Natural killer cell treated with Interleukin-12 subunit alpha and Interleukin-12 subunit beta and Interleukin-15 and Interleukin-18, amount 100 ng/mL, for 72 hours (primary cell): ENCODE measurements at regions not wholly inside any gene's neighbourhood (a gene's known extent, or its start where the extent isn't known, plus 50 kb on each side); places are given as distances from the start of the nearest gene placed in this dataset.

Experiments
- ATAC-seq, 2 donors: fragments of 150-1000 bp; cut with Tn5 transposase in 1 of 2; sonication (Bioruptor Pico), chemical (Tn5 transposase) in 1 of 2; 2 replicates each; pipeline ENCODE4 v1.10.0; 2021
- DNase-seq: peaks from one replicate; pipeline ENCODE4 v3.0.0; 2022; ENCODE audit warnings: low spot score
- H3K27ac Mint-ChIP-seq, 2 donors: 1 replicate in 1 of 2; 2 replicates in 1 of 2; pipeline ENCODE4 v1.8.0; 2022; ENCODE audit warnings: mixed read lengths in 2 of 2, mild to moderate bottlenecking in 1 of 2, moderate library complexity in 1 of 2
- H3K27me3 Mint-ChIP-seq, 2 donors: 1 replicate in 1 of 2; 2 replicates in 1 of 2; pipeline ENCODE4 v1.8.0; 2022; ENCODE audit warnings: mixed read lengths in 2 of 2
- H3K36me3 Mint-ChIP-seq: one replicate; pipeline ENCODE4 v1.8.0; 2022; ENCODE audit warnings: mixed read lengths
- H3K4me1 Mint-ChIP-seq, 2 donors: 1 replicate in 1 of 2; 2 replicates in 1 of 2; pipeline ENCODE4 v1.8.0; 2022; ENCODE audit warnings: low read depth in 2 of 2, mixed read lengths in 2 of 2, mild to moderate bottlenecking in 1 of 2
- H3K4me3 Mint-ChIP-seq: one replicate; pipeline ENCODE4 v1.8.0; 2022; ENCODE audit warnings: mixed read lengths
- H3K9me3 Mint-ChIP-seq: 2 replicates; pipeline ENCODE4 v1.8.0; 2022; ENCODE audit warnings: mixed read lengths

- Mint-ChIP-seq H3K27me3 (peaks cover 17 to 22% of the 10 kb centered on the region in 2 donors), H3K4me1 (peaks cover 0 to 4% of the 10 kb centered on the region in 2 donors), H3K4me3 (no peak overlapping the region), H3K36me3 (peaks cover 10% of the 10 kb centered on the region), H3K9me3 (peaks cover 5% of the 10 kb centered on the region), H3K27ac (no peak overlapping the region)
- DNase-seq (no peak), ATAC-seq (no peak)
Measured at GRCh38 chr2:96438589-96438988, 66.6 kb downstream of the NEURL3 start.

- Mint-ChIP-seq H3K4me3 (no peak overlapping the region), H3K27me3 (peaks cover 13 to 22% of the 10 kb centered on the region in 2 donors), H3K4me1 (peaks cover 0 to 4% of the 10 kb centered on the region in 2 donors), H3K9me3 (peaks cover 5% of the 10 kb centered on the region), H3K36me3 (peaks cover 10% of the 10 kb centered on the region), H3K27ac (no peak overlapping the region)
- ATAC-seq (no peak), DNase-seq (no peak)
Measured at GRCh38 chr2:96437512-96437911, 67.6 kb downstream of the NEURL3 start.

GRCh38 chr2:96436961-96437360, 68.2 kb downstream of the NEURL3 start:
- H3K4me1 Mint-ChIP-seq, result peaks cover 0 to 4% of the 10 kb centered on the region in 2 donors
- H3K4me3 Mint-ChIP-seq, result no peak overlapping the region
- DNase-seq (no peak), ATAC-seq (no peak)
- H3K27ac Mint-ChIP-seq, result no peak overlapping the region
- H3K9me3 Mint-ChIP-seq, result peaks cover 5% of the 10 kb centered on the region
- peaks cover 10% of the 10 kb centered on the region for H3K36me3 Mint-ChIP-seq
- peaks cover 13 to 21% of the 10 kb centered on the region in 2 donors for H3K27me3 Mint-ChIP-seq

- H3K27me3 Mint-ChIP-seq, result peaks cover 11 to 16% of the 10 kb centered on the region in 2 donors
- peaks cover 0 to 4% of the 10 kb centered on the region in 2 donors for H3K4me1 Mint-ChIP-seq
- peaks cover 10% of the 10 kb centered on the region for H3K36me3 Mint-ChIP-seq
- ATAC-seq, result no peak
- H3K9me3 Mint-ChIP-seq, result peaks cover 5% of the 10 kb centered on the region
- no peak for DNase-seq
- no peak overlapping the region for H3K27ac Mint-ChIP-seq
- H3K4me3 Mint-ChIP-seq, result no peak overlapping the region
Measured at GRCh38 chr2:96436416-96436815, 68.7 kb downstream of the NEURL3 start.

DNA sequence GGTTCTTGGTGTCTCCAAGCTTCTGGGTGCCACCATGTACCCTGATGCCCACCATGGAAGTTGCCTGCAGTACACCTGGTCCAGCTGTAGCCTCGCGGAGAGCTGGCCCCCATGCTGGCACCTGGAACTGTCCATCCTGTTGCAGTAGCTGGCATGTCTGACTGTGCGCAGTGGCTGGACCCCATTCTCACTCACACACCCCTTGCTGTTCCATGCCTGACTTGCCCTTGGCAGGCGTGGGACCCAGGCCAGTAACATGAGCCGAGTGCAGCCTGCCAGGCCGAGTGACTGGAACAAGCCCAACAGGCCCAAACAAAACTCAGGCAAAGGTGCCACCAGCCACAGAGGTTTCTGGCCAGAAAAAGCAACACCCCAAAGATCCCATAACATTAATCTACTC, 73.8 kb downstream of the NEURL3 start:
- ATAC-seq (no peak), DNase-seq (no peak)
- H3K27me3 Mint-ChIP-seq, result peaks cover 26 to 31% of the 10 kb centered on the region in 2 donors
- H3K36me3 Mint-ChIP-seq, result peaks cover 6% of the 10 kb centered on the region
- H3K27ac Mint-ChIP-seq, result no peak overlapping the region
- H3K9me3 Mint-ChIP-seq, result no peaks in the 10 kb centered on the region
- H3K4me3 Mint-ChIP-seq, result no peak overlapping the region
- peaks cover 6 to 10% of the 10 kb centered on the region in 2 donors for H3K4me1 Mint-ChIP-seq

DNA sequence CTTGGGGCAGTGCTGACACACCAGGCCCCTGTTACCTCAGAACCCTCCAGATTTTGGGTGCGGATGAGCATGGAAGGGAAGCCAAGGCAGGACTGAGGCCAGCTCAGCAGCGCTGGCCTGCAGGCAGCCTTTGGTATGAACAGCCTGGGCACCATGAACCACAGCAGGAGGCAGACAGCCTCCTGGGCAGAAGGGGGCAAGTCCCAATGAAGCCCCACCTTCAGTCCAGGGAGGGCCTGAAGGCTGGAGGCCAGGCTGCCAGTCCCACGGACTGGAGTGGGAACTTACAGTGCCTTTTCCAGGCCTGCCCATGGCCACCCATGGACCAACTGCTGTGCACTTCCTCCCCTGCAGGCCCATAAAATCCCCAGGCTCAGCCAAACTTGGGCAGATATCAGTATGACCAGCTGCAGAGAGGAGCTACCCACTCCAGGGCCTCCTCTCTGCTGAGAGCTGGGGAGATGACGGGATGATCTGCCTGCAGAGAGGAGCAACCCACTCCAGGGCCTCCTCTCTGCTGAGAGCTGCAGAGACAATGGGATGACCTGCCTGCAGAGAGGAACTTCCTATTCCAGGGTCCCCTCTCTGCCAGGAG, 74.7 kb downstream of the NEURL3 start:
- peak in 1 of 2 donors; percentile 52 for ATAC-seq
- H3K27ac Mint-ChIP-seq, result no peak overlapping the region
- H3K4me1 Mint-ChIP-seq, result peaks cover 6 to 10% of the 10 kb centered on the region in 2 donors
- H3K9me3 Mint-ChIP-seq, result no peaks in the 10 kb centered on the region
- no peak for DNase-seq
- H3K27me3 Mint-ChIP-seq, result peaks cover 29 to 39% of the 10 kb centered on the region in 2 donors
- peaks cover 6% of the 10 kb centered on the region for H3K36me3 Mint-ChIP-seq
- H3K4me3 Mint-ChIP-seq, result no peak overlapping the region

- H3K27me3 Mint-ChIP-seq, result peaks cover 23 to 32% of the 10 kb centered on the region in 2 donors
Measured at GRCh38 chr2:96427917-96428316, 77.2 kb downstream of the NEURL3 start.

DNA sequence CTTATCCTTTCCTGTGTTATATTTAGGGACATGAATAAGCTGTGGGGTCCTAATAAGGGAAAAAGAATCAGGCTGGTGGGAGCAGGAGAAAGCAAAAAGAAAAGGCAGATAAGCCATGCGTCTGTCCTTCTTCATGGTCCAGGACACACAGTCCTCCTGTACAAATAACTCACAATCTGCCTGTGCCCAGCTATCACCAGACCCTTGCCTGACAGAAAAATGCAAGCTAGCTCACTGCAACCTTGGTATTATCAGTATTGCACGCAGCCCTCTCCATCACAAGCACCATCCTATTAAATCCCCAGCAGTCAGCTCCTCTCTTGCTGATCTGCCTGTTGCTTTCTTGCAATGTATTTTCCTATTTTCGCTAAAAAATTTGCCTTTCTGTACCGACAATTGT, 78.0 kb downstream of the NEURL3 start:
- no peak for DNase-seq
- ATAC-seq, result no peak
- no peak overlapping the region for H3K27ac Mint-ChIP-seq
- H3K4me3 Mint-ChIP-seq, result peak overlapping the region; percentile 0
- no peaks in the 10 kb centered on the region for H3K9me3 Mint-ChIP-seq
- peaks cover 6 to 10% of the 10 kb centered on the region in 2 donors for H3K4me1 Mint-ChIP-seq
- H3K27me3 Mint-ChIP-seq, result peaks cover 26 to 32% of the 10 kb centered on the region in 2 donors
- peaks cover 6% of the 10 kb centered on the region for H3K36me3 Mint-ChIP-seq

More at GRCh38 chr2:96427917-96428316, 77.2 kb downstream of the NEURL3 start:
- peaks cover 6 to 10% of the 10 kb centered on the region in 2 donors for H3K4me1 Mint-ChIP-seq
- peak overlapping the region; percentile 0 for H3K4me3 Mint-ChIP-seq
- no peak overlapping the region for H3K27ac Mint-ChIP-seq
- H3K36me3 Mint-ChIP-seq, result peaks cover 6% of the 10 kb centered on the region
- ATAC-seq (peak; percentile 84 to 95), DNase-seq (no peak)
- no peaks in the 10 kb centered on the region for H3K9me3 Mint-ChIP-seq

DNA sequence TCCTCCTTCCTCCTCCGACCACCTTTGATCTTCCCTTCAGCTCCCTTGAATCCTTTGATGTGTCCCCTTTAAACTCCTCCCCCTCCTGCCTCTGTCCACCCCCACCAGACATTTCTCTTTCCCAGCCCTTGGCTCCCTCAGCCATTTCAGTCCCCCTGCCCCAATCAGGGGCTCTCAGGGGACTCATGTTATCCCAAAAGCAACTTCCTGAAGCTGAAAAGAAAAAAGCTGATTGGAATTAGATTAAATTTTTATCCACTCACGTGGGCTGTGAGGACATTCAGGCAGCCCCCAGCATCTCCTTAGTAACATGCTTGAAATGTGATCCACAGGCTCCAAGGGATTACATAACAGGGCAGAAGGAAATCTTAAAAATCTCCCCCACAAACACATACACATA, 81.3 kb downstream of the NEURL3 start:
- H3K4me1 Mint-ChIP-seq, result peaks cover 6 to 10% of the 10 kb centered on the region in 2 donors
- H3K4me3 Mint-ChIP-seq, result no peak overlapping the region
- no peaks in the 10 kb centered on the region for H3K36me3 Mint-ChIP-seq
- DNase-seq, result no peak
- no peak for ATAC-seq
- H3K9me3 Mint-ChIP-seq, result no peaks in the 10 kb centered on the region
- H3K27ac Mint-ChIP-seq, result no peak overlapping the region
- peaks cover 37 to 41% of the 10 kb centered on the region in 2 donors for H3K27me3 Mint-ChIP-seq
